Central memory CD8-positive, alpha-beta T cell (primary cell): ENCODE measurements at regions not wholly inside any gene's neighbourhood (a gene's known extent, or its start where the extent isn't known, plus 50 kb on each side); places are given as distances from the start of the nearest gene placed in this dataset.

Source experiments
- ATAC-seq: fragments of 150-1000 bp; cut with Tn5 transposase; replicated peaks from 2 replicates; pipeline ENCODE4 v1.10.0; 2022; ENCODE audit warnings: mild to moderate bottlenecking, moderate FRiP score, moderate number of reproducible peaks; ENCODE audit not compliant: poor library complexity, severe bottlenecking; ENCODE audit errors: extremely low read depth
- DNase-seq, 2 donors: peaks; one replicate each; pipeline ENCODE4 v3.0.0; 2021; ENCODE audit warnings: low spot score in 2 of 2
- H3K27ac Mint-ChIP-seq: one replicate; pipeline ENCODE4 v1.8.0; 2022; ENCODE audit warnings: low read depth, mild to moderate bottlenecking, moderate library complexity, mixed read lengths
- H3K27me3 Mint-ChIP-seq: one replicate; pipeline ENCODE4 v1.8.0; 2022; ENCODE audit warnings: mixed read lengths
- H3K36me3 Mint-ChIP-seq: one replicate; pipeline ENCODE4 v1.8.0; 2022; ENCODE audit warnings: mild to moderate bottlenecking, moderate library complexity, mixed read lengths; ENCODE audit not compliant: insufficient read depth
- H3K4me1 Mint-ChIP-seq: one replicate; pipeline ENCODE4 v1.8.0; 2022; ENCODE audit warnings: mixed read lengths
- H3K4me3 Mint-ChIP-seq: one replicate; pipeline ENCODE4 v1.8.0; 2022; ENCODE audit warnings: mild to moderate bottlenecking, moderate library complexity, mixed read lengths
- H3K9me3 Mint-ChIP-seq: one replicate; pipeline ENCODE4 v1.8.0; 2022; ENCODE audit warnings: mixed read lengths

- H3K36me3 Mint-ChIP-seq: no peaks in the 10 kb centered on the region
- no peak for DNase-seq
- no peak overlapping the region for H3K27ac Mint-ChIP-seq
- no peak overlapping the region for H3K4me3 Mint-ChIP-seq
- H3K9me3 Mint-ChIP-seq: no peaks in the 10 kb centered on the region
- H3K27me3 Mint-ChIP-seq: no peaks in the 10 kb centered on the region
- no peak for ATAC-seq
- no peaks in the 10 kb centered on the region for H3K4me1 Mint-ChIP-seq
These were observed 353.7 kb downstream of the GLRX3 start for GRCh38 chr10:130489891-130490290.

- Mint-ChIP-seq H3K36me3 (no peaks in the 10 kb centered on the region), H3K27ac (no peak overlapping the region), H3K4me1 (no peaks in the 10 kb centered on the region), H3K4me3 (no peak overlapping the region), H3K9me3 (no peaks in the 10 kb centered on the region), H3K27me3 (no peaks in the 10 kb centered on the region)
- DNase-seq: no peak
- ATAC-seq: no peak
These were observed 355.0 kb downstream of the GLRX3 start for GRCh38 chr10:130491011-130491692.

- Mint-ChIP-seq H3K27ac (no peak overlapping the region), H3K36me3 (no peaks in the 10 kb centered on the region), H3K4me3 (no peak overlapping the region), H3K4me1 (no peaks in the 10 kb centered on the region), H3K27me3 (no peaks in the 10 kb centered on the region), H3K9me3 (no peaks in the 10 kb centered on the region)
- no peak for ATAC-seq
- DNase-seq: no peak
These were observed 355.5 kb downstream of the GLRX3 start for GRCh38 chr10:130491693-130492050.

- no peaks in the 10 kb centered on the region for H3K9me3 Mint-ChIP-seq
- H3K4me3 Mint-ChIP-seq: no peak overlapping the region
- H3K27me3 Mint-ChIP-seq: no peaks in the 10 kb centered on the region
- H3K4me1 Mint-ChIP-seq: no peaks in the 10 kb centered on the region
- no peak for DNase-seq
- H3K36me3 Mint-ChIP-seq: no peaks in the 10 kb centered on the region
- ATAC-seq: no peak
- H3K27ac Mint-ChIP-seq: no peak overlapping the region
These were observed 356.2 kb downstream of the GLRX3 start for GRCh38 chr10:130492266-130492934.

DNA sequence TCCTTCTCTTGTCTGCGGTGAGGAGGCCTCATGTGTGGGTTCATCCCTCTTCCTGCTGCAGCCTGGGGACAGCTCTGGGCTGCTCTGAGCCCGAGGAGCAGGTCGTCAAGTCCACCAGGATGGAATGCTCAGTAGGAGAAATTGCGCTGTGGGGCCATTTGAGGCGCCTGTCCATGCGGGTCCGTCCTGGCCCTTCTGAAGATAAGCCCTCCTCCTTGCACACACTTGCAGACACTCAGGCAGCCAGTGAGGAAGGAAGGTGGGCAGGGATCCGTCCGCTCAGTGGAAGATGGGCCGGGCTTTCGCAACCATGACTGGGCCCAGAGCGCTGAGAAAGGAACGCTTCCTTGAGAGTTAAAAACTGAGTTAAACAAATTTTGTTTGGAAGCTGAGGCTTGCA is 356.8 kb downstream of the GLRX3 start:
- H3K4me3 Mint-ChIP-seq: no peak overlapping the region

GRCh38 chr10:130493446-130494145 is 357.4 kb downstream of the GLRX3 start:
- Mint-ChIP-seq H3K36me3 (no peaks in the 10 kb centered on the region), H3K27ac (no peak overlapping the region), H3K4me3 (no peak overlapping the region), H3K4me1 (no peaks in the 10 kb centered on the region), H3K27me3 (no peaks in the 10 kb centered on the region), H3K9me3 (no peaks in the 10 kb centered on the region)
- DNase-seq: no peak
- no peak for ATAC-seq

More for the DNA sequence above, 356.8 kb downstream of the GLRX3 start:
- H3K27me3 Mint-ChIP-seq: no peaks in the 10 kb centered on the region
- H3K36me3 Mint-ChIP-seq: no peaks in the 10 kb centered on the region
- ATAC-seq (no peak), DNase-seq (no peak)
- no peaks in the 10 kb centered on the region for H3K4me1 Mint-ChIP-seq
- H3K27ac Mint-ChIP-seq: no peak overlapping the region
- no peaks in the 10 kb centered on the region for H3K9me3 Mint-ChIP-seq

GRCh38 chr10:130495116-130495862 is 359.1 kb downstream of the GLRX3 start:
- peaks cover 6% of the 10 kb centered on the region for H3K9me3 Mint-ChIP-seq
- no peaks in the 10 kb centered on the region for H3K4me1 Mint-ChIP-seq
- H3K27ac Mint-ChIP-seq: no peak overlapping the region
- ATAC-seq (no peak), DNase-seq (no peak)
- H3K4me3 Mint-ChIP-seq: no peak overlapping the region
- H3K27me3 Mint-ChIP-seq: no peaks in the 10 kb centered on the region
- no peaks in the 10 kb centered on the region for H3K36me3 Mint-ChIP-seq

DNA sequence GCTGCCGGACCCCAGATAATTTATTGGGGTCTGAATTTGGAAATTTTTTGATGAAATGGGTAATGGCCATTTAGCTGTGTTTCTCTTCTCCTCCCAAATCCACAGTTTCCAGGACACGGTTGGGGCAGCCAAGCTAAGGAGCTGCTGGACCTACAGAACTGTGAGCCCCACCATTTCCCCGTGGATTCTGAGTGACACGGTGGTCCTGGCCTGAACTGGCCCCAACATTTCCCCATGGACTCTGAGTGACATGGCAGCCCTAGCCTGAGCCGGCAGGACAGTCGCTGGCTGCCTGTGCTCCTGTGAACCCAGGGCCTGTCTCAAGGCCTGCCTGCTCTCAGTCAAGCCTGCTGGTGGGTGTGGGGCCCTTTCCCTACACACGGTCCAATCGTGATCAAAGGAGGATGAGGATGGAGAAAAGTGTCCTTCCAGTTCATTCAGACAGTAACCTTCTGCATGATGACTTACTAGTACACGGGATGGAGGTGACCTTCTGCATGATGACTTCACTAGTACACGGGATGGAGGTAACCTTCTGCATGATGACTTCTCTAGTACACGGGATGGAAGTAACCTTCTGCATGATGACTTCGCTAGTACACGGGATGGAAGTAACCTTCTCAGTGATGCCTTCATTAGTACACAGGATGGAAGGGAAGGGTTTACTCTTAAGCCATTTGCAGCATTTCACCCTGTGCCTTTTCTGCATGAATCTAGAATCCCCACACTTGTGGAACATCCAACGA is 359.9 kb downstream of the GLRX3 start:
- ATAC-seq: no peak
- no peak overlapping the region for H3K4me3 Mint-ChIP-seq
- no peak for DNase-seq
- H3K36me3 Mint-ChIP-seq: no peaks in the 10 kb centered on the region
- H3K9me3 Mint-ChIP-seq: peaks cover 6% of the 10 kb centered on the region
- H3K4me1 Mint-ChIP-seq: no peaks in the 10 kb centered on the region
- no peak overlapping the region for H3K27ac Mint-ChIP-seq
- H3K27me3 Mint-ChIP-seq: no peaks in the 10 kb centered on the region

GRCh38 chr10:130497056-130498010 is 361.1 kb downstream of the GLRX3 start:
- no peaks in the 10 kb centered on the region for H3K36me3 Mint-ChIP-seq

DNA sequence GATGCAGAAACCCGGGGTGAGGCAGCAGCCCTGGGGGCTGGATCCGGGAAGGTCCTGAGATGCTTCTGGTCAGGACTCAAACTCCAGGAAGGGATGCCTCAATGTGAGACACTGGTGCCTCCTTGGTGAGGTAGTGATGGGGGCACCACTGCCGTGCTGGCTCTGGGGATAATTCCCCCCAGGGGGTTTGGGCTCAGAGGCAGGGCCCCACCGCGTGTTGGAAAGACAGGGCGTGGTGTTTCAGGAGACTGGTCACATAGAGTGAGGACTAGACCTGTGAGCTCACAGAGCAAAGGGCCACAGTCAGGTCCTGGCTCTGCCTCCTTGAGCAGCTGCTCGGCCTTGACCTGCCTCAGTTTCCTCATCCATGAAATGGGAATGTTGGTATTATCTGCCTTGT is 361.9 kb downstream of the GLRX3 start:
- Mint-ChIP-seq H3K4me1 (no peaks in the 10 kb centered on the region), H3K27ac (no peak overlapping the region), H3K27me3 (no peaks in the 10 kb centered on the region), H3K9me3 (peaks cover 6% of the 10 kb centered on the region), H3K4me3 (no peak overlapping the region), H3K36me3 (no peaks in the 10 kb centered on the region)
- no peak for DNase-seq
- no peak for ATAC-seq

More at GRCh38 chr10:130497056-130498010, 361.1 kb downstream of the GLRX3 start:
- DNase-seq (no peak), ATAC-seq (no peak)
- Mint-ChIP-seq H3K4me1 (no peaks in the 10 kb centered on the region), H3K4me3 (no peak overlapping the region), H3K9me3 (peaks cover 6% of the 10 kb centered on the region), H3K27ac (no peak overlapping the region), H3K27me3 (no peaks in the 10 kb centered on the region)

- no peaks in the 10 kb centered on the region for H3K27me3 Mint-ChIP-seq
- H3K36me3 Mint-ChIP-seq: no peaks in the 10 kb centered on the region
- H3K4me3 Mint-ChIP-seq: no peak overlapping the region
- no peak overlapping the region for H3K27ac Mint-ChIP-seq
- peaks cover 6% of the 10 kb centered on the region for H3K9me3 Mint-ChIP-seq
- ATAC-seq (no peak), DNase-seq (no peak)
- H3K4me1 Mint-ChIP-seq: no peaks in the 10 kb centered on the region
These were observed 362.7 kb downstream of the GLRX3 start for GRCh38 chr10:130498934-130499333.
